A549 (cell line): ENCODE measurements at regions not wholly inside any gene's neighbourhood (a gene's known extent, or its start where the extent isn't known, plus 50 kb on each side); places are given as distances from the start of the nearest gene placed in this dataset.

ENCODE experiments used
- CEBPB ChIP-seq, 2 experiments: fragments of >200 bp in 1 of 2; sonication (Bioruptor Twin) in 1 of 2; formaldehyde crosslinking in 1 of 2; IDR thresholded peaks; 2 replicates each; pipeline ENCODE4 v1.6.1; 2012 to 2016
- MYC ChIP-seq: IDR thresholded peaks from 2 replicates; pipeline ENCODE4 v1.6.1; 2012; ENCODE audit warnings: mild to moderate bottlenecking, inconsistent platforms, low read length, improper control_type of control experiment, borderline replicate concordance
- PHF8 ChIP-seq: fragments of 200-600 bp; sonication (generic); IDR thresholded peaks from 2 replicates; pipeline ENCODE4 v1.6.1; 2016; ENCODE audit warnings: low read depth, mild to moderate bottlenecking, antibody characterized with exemption, moderate library complexity, borderline replicate concordance
- POLR2A ChIP-seq: IDR thresholded peaks from 2 replicates; pipeline ENCODE4 v1.6.1; 2012; ENCODE audit warnings: mild to moderate bottlenecking, low read length
- RCOR1 ChIP-seq: fragments of 150-350 bp; IDR thresholded peaks from 2 replicates; pipeline ENCODE4 v1.6.1; 2014; ENCODE audit warnings: antibody characterized with exemption, low read length, low read depth
- RFX5 ChIP-seq: fragments of 450-650 bp; IDR thresholded peaks from 2 replicates; pipeline ENCODE4 v1.7.1; 2014; ENCODE audit warnings: antibody characterized with exemption, mild to moderate bottlenecking, moderate library complexity
- ZNF302 ChIP-seq: fragments of 250-450 bp; sonication (Bioruptor Pico); IDR thresholded peaks from 2 replicates; pipeline ENCODE4 v1.9.0; 2021; ENCODE audit warnings: inconsistent platforms, mild to moderate bottlenecking, moderate library complexity
- TF ChIP-seq, protein P1 (sequence below): fragments of >200 bp; sonication (Bioruptor Twin); formaldehyde crosslinking; IDR thresholded peaks from 3 replicates; pipeline ENCODE4 v1.5.1; 2016
- TF ChIP-seq, protein P2 (sequence below): fragments of 450-650 bp; IDR thresholded peaks from 2 replicates; pipeline ENCODE4 v1.6.1; 2014; ENCODE audit warnings: antibody characterized with exemption
- TF ChIP-seq, protein P3 (sequence below): fragments of 250-450 bp; sonication (Bioruptor Pico); IDR thresholded peaks from 2 replicates; pipeline ENCODE4 v1.5.0; 2021; ENCODE audit warnings: mild to moderate bottlenecking, moderate library complexity, borderline replicate concordance

DNA sequence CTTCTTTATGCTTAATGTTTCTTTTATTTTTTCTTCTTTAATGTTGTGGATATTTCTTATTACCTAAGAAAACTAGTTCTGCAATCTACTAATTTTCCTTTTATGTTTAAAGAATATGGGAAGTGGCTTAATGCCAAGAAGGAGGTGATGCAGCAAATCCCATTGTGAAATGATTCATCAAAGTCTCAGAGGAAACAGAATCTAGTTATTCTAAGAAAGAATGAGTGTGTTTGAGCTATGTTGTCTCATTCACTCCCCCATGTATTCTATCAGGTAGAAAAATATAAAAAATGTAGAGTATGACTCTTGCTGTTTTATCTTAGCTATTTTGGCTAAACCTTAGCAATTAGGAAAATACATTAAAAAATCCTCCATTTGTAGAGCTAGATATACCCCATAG lies 659.9 kb upstream of the RGS18 start:
- TF ChIP-seq POLR2A (no peak), ZNF302 (CRISPR knock-in tag) (no peak), CEBPB (IDR thresholded peaks at IDR 0.05) (no peak), RFX5 (no peak), MYC (no peak), PHF8 (no peak), RCOR1 (no peak)
- TF ChIP-seq, protein P1, sequence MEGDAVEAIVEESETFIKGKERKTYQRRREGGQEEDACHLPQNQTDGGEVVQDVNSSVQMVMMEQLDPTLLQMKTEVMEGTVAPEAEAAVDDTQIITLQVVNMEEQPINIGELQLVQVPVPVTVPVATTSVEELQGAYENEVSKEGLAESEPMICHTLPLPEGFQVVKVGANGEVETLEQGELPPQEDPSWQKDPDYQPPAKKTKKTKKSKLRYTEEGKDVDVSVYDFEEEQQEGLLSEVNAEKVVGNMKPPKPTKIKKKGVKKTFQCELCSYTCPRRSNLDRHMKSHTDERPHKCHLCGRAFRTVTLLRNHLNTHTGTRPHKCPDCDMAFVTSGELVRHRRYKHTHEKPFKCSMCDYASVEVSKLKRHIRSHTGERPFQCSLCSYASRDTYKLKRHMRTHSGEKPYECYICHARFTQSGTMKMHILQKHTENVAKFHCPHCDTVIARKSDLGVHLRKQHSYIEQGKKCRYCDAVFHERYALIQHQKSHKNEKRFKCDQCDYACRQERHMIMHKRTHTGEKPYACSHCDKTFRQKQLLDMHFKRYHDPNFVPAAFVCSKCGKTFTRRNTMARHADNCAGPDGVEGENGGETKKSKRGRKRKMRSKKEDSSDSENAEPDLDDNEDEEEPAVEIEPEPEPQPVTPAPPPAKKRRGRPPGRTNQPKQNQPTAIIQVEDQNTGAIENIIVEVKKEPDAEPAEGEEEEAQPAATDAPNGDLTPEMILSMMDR: no peak
- TF ChIP-seq, protein P2, sequence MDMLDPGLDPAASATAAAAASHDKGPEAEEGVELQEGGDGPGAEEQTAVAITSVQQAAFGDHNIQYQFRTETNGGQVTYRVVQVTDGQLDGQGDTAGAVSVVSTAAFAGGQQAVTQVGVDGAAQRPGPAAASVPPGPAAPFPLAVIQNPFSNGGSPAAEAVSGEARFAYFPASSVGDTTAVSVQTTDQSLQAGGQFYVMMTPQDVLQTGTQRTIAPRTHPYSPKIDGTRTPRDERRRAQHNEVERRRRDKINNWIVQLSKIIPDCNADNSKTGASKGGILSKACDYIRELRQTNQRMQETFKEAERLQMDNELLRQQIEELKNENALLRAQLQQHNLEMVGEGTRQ: no peak
- TF ChIP-seq, protein P3, sequence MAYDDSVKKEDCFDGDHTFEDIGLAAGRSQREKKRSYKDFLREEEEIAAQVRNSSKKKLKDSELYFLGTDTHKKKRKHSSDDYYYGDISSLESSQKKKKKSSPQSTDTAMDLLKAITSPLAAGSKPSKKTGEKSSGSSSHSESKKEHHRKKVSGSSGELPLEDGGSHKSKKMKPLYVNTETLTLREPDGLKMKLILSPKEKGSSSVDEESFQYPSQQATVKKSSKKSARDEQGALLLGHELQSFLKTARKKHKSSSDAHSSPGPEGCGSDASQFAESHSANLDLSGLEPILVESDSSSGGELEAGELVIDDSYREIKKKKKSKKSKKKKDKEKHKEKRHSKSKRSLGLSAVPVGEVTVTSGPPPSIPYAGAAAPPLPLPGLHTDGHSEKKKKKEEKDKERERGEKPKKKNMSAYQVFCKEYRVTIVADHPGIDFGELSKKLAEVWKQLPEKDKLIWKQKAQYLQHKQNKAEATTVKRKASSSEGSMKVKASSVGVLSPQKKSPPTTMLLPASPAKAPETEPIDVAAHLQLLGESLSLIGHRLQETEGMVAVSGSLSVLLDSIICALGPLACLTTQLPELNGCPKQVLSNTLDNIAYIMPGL (CRISPR knock-in tag): no peak
